Stimulated activated memory B cell treated with anti-CD40 and anti-IgM and Interleukin-4, amounts not matched to agents 10 μg/mL and 1 μg/mL and 100 μg/mL, for 72 hours (primary cell): ENCODE measurements at regions not wholly inside any gene's neighbourhood (a gene's known extent, or its start where the extent isn't known, plus 50 kb on each side); places are given as distances from the start of the nearest gene placed in this dataset.
"Not testable (repeated sequence)": the region's sequence is repeated elsewhere in the genome, so short reads cannot be mapped to it uniquely, and the experiment has no call there.

Experiments
- ATAC-seq: fragments of 150-1000 bp; cut with Tn5 transposase; 2 replicates; pipeline ENCODE4 v1.10.0; 2021
- H3K27ac Mint-ChIP-seq: one replicate; pipeline ENCODE4 v1.8.0; 2022; ENCODE audit warnings: mild to moderate bottlenecking, mixed read lengths
- H3K27me3 Mint-ChIP-seq: one replicate; pipeline ENCODE4 v1.8.0; 2022; ENCODE audit warnings: mixed read lengths
- H3K36me3 Mint-ChIP-seq: one replicate; pipeline ENCODE4 v1.8.0; 2022; ENCODE audit warnings: mixed read lengths
- H3K4me1 Mint-ChIP-seq: one replicate; pipeline ENCODE4 v1.8.0; 2022; ENCODE audit warnings: mixed read lengths
- H3K4me3 Mint-ChIP-seq: one replicate; pipeline ENCODE4 v1.8.0; 2022; ENCODE audit warnings: mild to moderate bottlenecking, moderate library complexity, mixed read lengths
- H3K9me3 Mint-ChIP-seq: one replicate; pipeline ENCODE4 v1.8.0; 2022; ENCODE audit warnings: mixed read lengths

DNA sequence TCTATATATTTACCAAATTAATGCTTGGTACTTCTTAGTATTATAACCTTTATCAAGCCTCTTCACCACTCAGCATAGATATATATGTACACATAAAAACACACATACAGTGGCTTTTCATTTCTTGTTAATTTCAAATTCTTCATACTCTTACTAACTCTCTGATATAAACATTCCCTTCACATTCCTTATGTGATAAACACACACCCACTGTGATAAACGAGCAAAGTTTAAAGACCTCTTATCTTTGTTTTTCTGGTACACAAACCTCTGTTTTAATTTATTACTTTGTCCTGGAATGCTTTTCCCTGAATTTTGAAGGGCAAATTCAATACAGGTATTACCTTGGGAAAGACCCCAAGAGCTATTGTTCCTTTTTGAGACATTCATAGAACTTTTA, 379.1 kb upstream of the TMPRSS15 start:
- no peaks in the 10 kb centered on the region for H3K9me3 Mint-ChIP-seq
- no peak overlapping the region for H3K27ac Mint-ChIP-seq
- H3K27me3 Mint-ChIP-seq: no peaks in the 10 kb centered on the region
- no peaks in the 10 kb centered on the region for H3K4me1 Mint-ChIP-seq
- ATAC-seq: no peak
- H3K4me3 Mint-ChIP-seq: no peak overlapping the region
- no peaks in the 10 kb centered on the region for H3K36me3 Mint-ChIP-seq

DNA sequence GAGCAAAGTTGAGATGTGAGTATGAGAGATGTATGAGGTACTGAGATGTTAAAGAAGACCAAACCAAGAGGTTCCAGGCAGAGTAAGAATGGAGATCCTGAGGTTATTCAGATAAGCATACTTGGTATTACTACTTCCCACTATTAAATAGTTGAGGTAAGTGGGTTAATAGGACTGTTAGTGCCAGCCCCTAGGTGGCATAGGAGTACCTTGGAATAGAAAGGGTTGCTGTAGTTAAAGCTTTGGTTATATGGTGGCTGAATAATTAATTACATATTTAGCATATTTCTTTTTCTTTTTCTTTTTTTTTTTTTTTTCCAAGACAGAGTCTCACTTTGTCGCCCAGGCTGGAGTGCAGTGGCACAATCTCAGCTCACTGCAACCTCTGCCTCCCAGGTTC, 397.9 kb upstream of the TMPRSS15 start:
- Mint-ChIP-seq H3K27me3 (no peaks in the 10 kb centered on the region), H3K9me3 (peaks cover 11% of the 10 kb centered on the region), H3K36me3 (no peaks in the 10 kb centered on the region), H3K4me1 (no peaks in the 10 kb centered on the region), H3K4me3 (no peak overlapping the region), H3K27ac (no peak overlapping the region)
- ATAC-seq: no peak

DNA sequence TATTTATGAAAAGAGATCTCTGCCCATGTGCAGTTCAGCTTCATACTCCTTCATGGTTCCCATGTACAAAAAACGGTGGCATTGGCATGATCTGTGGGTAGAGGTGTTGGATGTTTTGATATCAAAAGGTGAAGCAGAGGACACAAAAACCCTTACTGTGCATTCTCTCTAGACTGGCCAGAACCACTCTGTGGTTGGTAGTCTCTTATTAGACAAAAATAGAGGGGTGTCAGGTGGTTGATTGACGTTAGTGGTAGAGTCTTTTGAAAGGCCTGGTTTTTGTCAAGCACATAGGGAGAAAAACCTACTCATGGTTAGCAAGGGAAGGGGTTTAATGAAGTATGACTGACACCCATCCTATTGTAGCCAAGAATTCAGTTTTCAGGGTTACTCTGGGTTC, 400.0 kb upstream of the TMPRSS15 start:
- Mint-ChIP-seq H3K27me3 (no peaks in the 10 kb centered on the region), H3K4me3 (no peak overlapping the region), H3K27ac (no peak overlapping the region), H3K9me3 (peaks cover 12% of the 10 kb centered on the region), H3K36me3 (no peaks in the 10 kb centered on the region), H3K4me1 (no peaks in the 10 kb centered on the region)
- ATAC-seq: no peak

DNA sequence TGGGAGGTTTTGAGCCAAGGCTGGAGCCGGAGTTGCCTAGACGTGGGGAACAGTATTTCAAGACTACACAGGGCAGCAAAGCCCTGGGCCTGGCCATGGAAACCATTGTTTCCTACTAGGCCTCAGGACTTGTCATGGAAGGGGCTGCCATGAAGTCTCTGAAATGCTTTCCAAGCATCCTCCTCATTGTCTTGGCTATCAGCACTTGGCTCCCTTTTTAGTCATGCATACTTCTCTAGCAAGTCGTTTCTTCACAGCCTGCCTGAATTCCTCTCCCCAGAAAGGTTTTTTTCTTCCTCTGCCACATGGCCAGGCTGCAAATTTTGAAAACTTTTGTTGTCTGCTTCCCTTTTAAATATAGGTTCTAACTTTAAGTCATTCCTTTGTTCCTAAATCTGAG, 406.6 kb upstream of the TMPRSS15 start:
- no peaks in the 10 kb centered on the region for H3K4me1 Mint-ChIP-seq
- H3K27ac Mint-ChIP-seq: no peak overlapping the region
- H3K4me3 Mint-ChIP-seq: no peak overlapping the region
- peaks cover 7% of the 10 kb centered on the region for H3K9me3 Mint-ChIP-seq
- H3K27me3 Mint-ChIP-seq: no peaks in the 10 kb centered on the region
- no peaks in the 10 kb centered on the region for H3K36me3 Mint-ChIP-seq
- ATAC-seq: no peak

DNA sequence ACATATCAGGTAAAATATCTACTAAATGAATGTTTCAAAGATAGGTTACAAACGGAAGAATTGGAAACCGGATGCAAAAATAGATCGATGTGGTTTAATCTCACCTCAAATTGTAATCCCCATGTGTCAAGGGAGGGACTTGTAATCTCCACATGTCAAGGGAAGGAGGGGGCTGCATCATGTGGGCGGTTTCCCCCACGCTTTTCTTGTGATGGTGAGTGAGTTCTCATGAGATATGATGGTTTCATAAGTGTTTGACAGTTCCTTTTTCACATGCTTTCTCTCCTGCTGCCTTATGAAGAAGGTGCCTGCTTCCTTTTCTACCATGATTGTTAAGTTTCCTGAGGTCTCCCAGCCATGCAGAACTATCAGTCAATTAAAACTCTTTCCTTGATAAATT, 408.7 kb upstream of the TMPRSS15 start:
- Mint-ChIP-seq H3K36me3 (no peaks in the 10 kb centered on the region), H3K9me3 (peaks cover under 1% of the 10 kb centered on the region), H3K27ac (no peak overlapping the region), H3K4me3 (no peak overlapping the region), H3K4me1 (no peaks in the 10 kb centered on the region), H3K27me3 (no peaks in the 10 kb centered on the region)
- ATAC-seq: no peak

DNA sequence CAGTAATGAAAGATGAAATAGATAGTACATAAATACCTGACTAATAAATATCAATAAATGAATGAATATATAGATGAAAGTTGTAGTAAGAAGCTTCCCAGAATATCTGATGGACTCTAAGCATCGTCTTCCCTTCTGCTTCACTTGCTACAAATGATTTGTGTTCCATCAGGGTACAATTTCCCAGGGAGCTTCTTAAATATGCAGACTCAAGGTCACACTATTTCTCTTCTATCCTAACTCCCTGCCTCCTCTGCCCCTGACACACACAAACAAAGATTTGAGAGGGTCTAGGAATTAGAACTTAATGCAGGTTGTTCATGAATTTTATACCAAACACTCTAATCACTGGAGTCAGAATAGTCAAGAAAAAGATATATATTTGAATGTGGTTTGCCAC, 415.9 kb upstream of the TMPRSS15 start:
- H3K27me3 Mint-ChIP-seq: no peaks in the 10 kb centered on the region
- H3K4me1 Mint-ChIP-seq: no peaks in the 10 kb centered on the region
- no peak overlapping the region for H3K4me3 Mint-ChIP-seq
- no peak for ATAC-seq
- no peaks in the 10 kb centered on the region for H3K36me3 Mint-ChIP-seq
- H3K27ac Mint-ChIP-seq: no peak overlapping the region
- peaks cover 6% of the 10 kb centered on the region for H3K9me3 Mint-ChIP-seq

DNA sequence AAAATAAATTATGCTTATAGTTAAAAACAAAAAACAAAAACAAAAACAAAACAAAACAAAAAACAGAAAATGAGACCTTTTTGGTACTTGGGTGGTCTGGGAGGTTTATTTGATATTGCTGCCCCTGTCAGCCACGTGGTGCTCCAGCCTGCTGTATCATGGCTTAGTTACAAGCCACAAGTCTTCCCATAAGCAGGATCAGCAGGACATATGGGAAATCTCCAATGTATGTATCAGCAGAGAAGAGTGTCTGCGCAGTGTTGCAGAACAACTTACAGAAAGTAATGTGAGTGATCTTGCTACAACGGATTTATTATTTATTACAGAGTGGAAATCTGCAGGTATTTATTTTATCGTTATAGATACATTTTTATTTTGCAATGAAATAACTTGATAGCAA, 423.0 kb upstream of the TMPRSS15 start:
- peaks cover 3% of the 10 kb centered on the region for H3K9me3 Mint-ChIP-seq
- no peak overlapping the region for H3K4me3 Mint-ChIP-seq
- H3K27ac Mint-ChIP-seq: no peak overlapping the region
- H3K27me3 Mint-ChIP-seq: no peaks in the 10 kb centered on the region
- no peak for ATAC-seq
- no peaks in the 10 kb centered on the region for H3K4me1 Mint-ChIP-seq
- H3K36me3 Mint-ChIP-seq: no peaks in the 10 kb centered on the region

DNA sequence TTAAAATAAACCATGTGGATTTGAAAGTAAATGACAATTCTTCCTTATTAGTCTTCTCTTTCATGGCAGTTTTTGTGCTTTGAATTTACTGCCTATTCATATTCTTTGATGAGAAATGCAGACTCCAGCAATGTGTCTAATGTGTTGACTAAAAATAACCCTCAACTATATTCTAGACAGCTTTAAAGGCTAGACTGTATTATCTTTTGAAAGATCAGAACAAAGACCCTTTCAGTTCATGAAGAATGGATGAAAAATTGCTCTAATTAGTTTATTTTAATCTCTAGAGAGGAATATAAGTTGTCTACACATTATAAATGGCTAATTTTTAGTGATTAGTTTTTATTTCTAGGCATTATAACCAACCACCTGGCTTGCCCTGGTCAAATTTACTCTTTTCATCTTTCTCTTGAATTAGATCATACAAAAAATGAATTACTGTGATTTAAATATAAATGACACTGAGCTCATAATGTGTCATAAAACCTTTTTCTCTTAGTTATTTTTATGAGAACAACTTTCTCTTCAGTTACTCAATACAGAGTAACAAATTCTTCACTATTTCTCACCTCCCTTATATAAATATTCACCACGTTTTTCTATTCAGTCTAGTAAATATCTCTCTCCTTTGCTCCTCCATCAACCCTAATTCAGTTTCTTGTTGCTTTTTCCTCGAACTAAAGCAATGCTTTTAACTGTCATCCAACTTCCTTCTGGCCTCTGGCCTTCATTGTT, 428.5 kb upstream of the TMPRSS15 start:
- Mint-ChIP-seq H3K9me3 (no peaks in the 10 kb centered on the region), H3K27me3 (no peaks in the 10 kb centered on the region)

DNA sequence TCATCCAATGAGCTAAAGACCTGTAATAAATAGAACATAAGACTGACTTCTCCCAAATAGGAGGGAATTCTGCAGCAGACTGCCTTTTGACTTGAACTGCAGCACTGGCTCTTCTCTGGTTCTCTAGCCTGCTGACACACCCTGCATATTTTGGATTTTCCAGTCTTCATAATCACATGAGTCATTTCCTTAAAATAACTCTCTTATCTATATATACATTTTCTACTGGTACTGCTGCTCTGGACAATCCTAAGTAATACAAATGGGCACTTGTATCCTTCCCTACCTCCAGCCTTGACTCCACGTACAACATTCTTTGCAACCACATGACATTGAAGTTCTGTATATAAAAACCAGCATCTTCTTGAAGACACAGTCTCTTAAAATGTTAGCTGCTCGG, 429.4 kb upstream of the TMPRSS15 start:
- no peaks in the 10 kb centered on the region for H3K9me3 Mint-ChIP-seq
- no peak overlapping the region for H3K4me3 Mint-ChIP-seq

More for the DNA sequence above, 428.5 kb upstream of the TMPRSS15 start:
- H3K27ac Mint-ChIP-seq: no peak overlapping the region
- H3K4me1 Mint-ChIP-seq: no peaks in the 10 kb centered on the region
- H3K36me3 Mint-ChIP-seq: no peaks in the 10 kb centered on the region
- no peak overlapping the region for H3K4me3 Mint-ChIP-seq
- no peak for ATAC-seq

DNA sequence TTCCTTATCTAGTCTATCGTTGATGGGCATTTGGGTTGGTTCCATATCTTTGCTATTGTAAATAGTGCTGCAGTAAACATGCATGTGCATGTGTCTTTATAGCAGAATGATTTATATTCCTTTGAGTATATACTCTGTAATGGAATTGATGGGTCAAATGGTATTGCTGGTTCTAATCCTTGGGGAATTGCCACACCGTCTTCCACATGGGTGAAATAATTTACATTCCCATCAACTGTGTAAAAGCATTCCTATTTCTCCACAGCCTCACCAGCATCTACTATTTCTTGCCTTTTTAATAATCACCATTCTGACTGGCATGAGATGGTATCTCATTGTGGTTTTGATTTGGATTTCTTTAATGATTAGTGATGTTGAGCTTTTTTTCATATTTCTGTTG, 430.5 kb upstream of the TMPRSS15 start:
- H3K4me1 Mint-ChIP-seq: not testable (repeated sequence)

More for the DNA sequence above, 429.4 kb upstream of the TMPRSS15 start:
- no peak overlapping the region for H3K27ac Mint-ChIP-seq
- no peak for ATAC-seq
- H3K4me1 Mint-ChIP-seq: no peaks in the 10 kb centered on the region
- H3K36me3 Mint-ChIP-seq: no peaks in the 10 kb centered on the region
- no peaks in the 10 kb centered on the region for H3K27me3 Mint-ChIP-seq

DNA sequence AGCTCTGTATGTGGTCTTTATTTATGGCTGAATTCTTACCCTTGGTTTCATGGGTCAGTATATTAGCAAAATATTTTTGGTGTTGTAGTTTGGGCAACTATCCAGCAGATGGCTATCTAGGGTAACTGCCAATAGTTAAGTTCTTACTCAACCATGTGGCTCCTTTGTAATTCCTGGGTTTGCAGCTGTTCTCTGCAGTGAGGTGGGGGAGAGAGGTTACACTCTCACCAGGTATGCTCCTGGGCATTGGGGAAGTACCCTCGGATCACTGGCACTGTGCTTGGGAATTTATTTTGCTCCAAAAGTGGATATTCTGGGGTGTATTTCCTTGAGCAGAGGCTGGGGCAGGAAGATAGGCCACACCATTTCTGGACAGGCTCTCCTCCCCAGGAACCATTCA, 436.7 kb upstream of the TMPRSS15 start:
- Mint-ChIP-seq H3K27ac (no peak overlapping the region), H3K9me3 (no peaks in the 10 kb centered on the region), H3K27me3 (no peaks in the 10 kb centered on the region), H3K4me1 (no peaks in the 10 kb centered on the region), H3K36me3 (no peaks in the 10 kb centered on the region), H3K4me3 (no peak overlapping the region)
- peak; percentile 51 for ATAC-seq

More for the DNA sequence above, 430.5 kb upstream of the TMPRSS15 start:
- not testable (repeated sequence) for ATAC-seq, H3K36me3 Mint-ChIP-seq, H3K9me3 Mint-ChIP-seq, H3K27ac Mint-ChIP-seq, H3K4me3 Mint-ChIP-seq, H3K27me3 Mint-ChIP-seq

DNA sequence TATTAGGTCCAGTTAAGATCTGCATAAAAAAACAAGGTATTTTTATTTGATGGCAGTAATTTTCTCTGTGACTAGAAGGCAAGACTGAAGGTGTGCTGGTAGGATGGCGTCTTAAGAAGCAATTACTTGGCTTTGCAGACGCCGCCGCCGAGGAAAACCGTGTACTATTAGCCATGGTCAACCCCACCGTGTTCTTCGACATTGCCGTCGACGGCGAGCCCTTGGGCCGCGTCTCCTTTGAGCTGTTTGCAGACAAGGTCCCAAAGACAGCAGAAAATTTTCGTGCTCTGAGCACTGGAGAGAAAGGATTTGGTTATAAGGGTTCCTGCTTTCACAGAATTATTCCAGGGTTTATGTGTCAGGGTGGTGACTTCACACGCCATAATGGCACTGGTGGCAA, 454.0 kb upstream of the TMPRSS15 start:
- not testable (repeated sequence) for H3K4me1 Mint-ChIP-seq, H3K4me3 Mint-ChIP-seq, H3K9me3 Mint-ChIP-seq, ATAC-seq, H3K27ac Mint-ChIP-seq, H3K27me3 Mint-ChIP-seq, H3K36me3 Mint-ChIP-seq

DNA sequence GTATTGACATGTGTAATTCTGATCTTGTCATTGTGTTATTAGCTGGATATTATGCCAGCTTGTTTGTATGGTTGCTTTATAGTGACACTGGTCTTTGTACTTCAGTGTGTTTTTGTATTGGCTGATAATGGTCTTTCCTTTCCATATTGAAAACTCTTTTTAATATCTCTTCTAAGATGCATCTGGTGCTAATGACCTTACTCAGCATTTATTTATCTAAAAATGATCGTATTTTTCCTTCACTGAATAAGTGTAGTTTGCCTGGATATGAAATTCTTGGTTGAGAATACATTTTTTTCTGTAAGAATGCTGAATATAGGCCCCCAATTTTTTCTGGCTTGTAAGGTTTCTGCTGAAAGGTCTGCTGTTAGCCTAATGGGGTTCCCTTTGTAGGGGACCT, 465.5 kb upstream of the TMPRSS15 start:
- no peak overlapping the region for H3K4me3 Mint-ChIP-seq
- H3K4me1 Mint-ChIP-seq: no peaks in the 10 kb centered on the region
- no peak for ATAC-seq
- no peaks in the 10 kb centered on the region for H3K9me3 Mint-ChIP-seq
- no peaks in the 10 kb centered on the region for H3K36me3 Mint-ChIP-seq
- no peaks in the 10 kb centered on the region for H3K27me3 Mint-ChIP-seq
- H3K27ac Mint-ChIP-seq: no peak overlapping the region

DNA sequence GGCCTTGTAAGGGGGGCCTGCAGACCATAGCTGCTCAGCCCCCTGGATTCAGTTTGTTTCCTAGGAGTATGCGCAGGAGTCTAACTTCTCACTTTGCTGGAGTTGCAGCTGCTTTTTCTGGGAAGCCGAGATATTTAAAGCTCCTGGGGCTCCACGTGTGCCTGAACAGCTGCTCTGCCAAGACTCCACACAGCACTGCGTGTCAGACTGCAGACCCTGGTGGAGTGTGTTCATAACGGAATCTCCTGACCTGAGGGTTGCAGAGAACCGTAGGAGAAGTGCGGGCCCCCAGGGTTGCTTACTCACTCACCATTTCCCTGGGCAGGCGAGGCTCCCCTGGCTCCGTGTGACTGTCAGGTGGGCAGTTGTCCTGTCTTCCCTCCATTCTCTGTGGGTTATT, 474.3 kb upstream of the TMPRSS15 start:
- no peak for ATAC-seq
- Mint-ChIP-seq H3K4me3 (no peak overlapping the region), H3K4me1 (no peaks in the 10 kb centered on the region), H3K27me3 (no peaks in the 10 kb centered on the region), H3K36me3 (no peaks in the 10 kb centered on the region), H3K9me3 (no peaks in the 10 kb centered on the region), H3K27ac (no peak overlapping the region)

DNA sequence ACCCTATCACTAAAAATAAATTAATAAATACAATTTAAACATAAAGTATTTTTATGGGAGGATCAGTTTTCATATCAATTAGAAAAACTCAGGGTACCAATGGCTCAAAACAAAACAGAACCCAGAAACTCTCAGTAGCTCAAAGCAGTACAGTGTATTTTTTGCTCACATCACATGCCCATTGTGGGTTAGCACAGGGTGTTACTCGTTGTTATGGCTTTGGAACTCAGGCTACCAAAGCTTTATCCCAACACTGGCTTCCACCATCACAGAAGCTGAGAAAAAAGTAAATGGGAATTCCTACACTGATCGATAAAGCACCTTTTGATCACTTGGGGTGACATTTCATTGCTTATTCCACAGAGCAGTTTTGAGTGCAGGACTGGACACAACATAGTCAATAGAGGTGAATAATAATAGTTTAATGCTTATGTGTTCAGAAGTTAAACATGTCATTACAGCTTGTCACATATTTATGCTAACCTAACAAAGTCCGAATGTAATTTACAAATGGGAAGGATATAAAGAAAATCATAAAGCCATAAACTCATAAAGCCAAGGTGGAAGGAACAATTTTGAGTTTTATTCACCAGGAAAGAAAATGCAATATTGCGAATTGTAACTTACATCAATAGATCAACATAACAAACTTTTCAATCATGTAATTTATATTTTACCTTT, 484.5 kb upstream of the TMPRSS15 start:
- Mint-ChIP-seq H3K27me3 (no peaks in the 10 kb centered on the region), H3K4me1 (no peaks in the 10 kb centered on the region), H3K4me3 (no peak overlapping the region), H3K27ac (no peak overlapping the region), H3K36me3 (no peaks in the 10 kb centered on the region), H3K9me3 (peaks cover 5% of the 10 kb centered on the region)
- no peak for ATAC-seq

DNA sequence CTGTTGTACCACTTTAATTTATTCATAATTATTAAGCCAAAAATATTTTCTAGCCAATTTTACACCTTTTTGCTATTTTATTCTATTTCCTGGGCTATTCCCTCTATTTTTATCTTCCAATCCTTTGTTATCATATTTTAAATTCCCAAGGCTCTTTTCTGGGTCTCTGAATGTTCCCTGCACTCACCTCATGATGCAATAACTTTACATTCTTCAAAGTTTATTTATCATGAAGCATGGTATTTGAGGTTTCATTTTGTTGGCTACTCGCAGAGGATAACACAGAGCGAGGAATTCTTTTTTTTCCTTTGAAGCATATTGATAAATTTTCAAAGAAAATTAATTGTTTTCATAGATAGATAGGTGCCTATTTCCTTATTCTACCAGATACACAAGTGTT, 489.8 kb upstream of the TMPRSS15 start:
- no peaks in the 10 kb centered on the region for H3K4me1 Mint-ChIP-seq
- no peak for ATAC-seq
- no peaks in the 10 kb centered on the region for H3K36me3 Mint-ChIP-seq
- no peak overlapping the region for H3K27ac Mint-ChIP-seq
- H3K27me3 Mint-ChIP-seq: no peaks in the 10 kb centered on the region
- H3K4me3 Mint-ChIP-seq: no peak overlapping the region
- H3K9me3 Mint-ChIP-seq: no peaks in the 10 kb centered on the region
